ENCODE measurements at regions not wholly inside any gene's neighbourhood (a gene's known extent, or its start where the extent isn't known, plus 50 kb on each side); places are given as distances from the start of the nearest gene placed in this dataset.

DNA sequence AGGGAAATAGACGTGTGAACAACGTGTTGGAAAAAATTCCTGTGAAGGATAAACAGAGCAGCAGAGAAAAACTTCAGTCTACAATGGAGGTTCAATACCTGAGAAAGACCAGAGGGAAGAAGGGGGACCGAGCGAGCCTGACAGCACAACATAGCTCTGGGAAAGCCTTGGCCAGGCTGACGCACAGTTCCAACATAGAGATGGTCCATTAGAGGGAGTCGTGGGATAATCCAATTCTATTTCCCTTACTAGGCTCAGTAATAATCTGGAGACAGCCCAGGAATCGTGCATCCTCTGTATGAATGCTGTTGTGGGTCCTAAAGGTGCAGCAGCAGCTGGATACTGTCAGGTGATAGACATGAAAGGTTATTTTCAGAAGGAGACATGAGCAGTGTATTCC is 370.8 kb upstream of the BTBD3 start:
- H3K27ac ChIP-seq (ENCODE audit: low read depth, low read length): no peak overlapping the region
- no peaks in the 10 kb centered on the region for H3K27me3 ChIP-seq (ENCODE audit: control insufficient read depth, insufficient read depth, low read length)
- peaks cover 8% of the 10 kb centered on the region for H3K4me1 ChIP-seq (ENCODE audit: control insufficient read depth, insufficient read depth, low read length)
- no peak overlapping the region for H3K9ac ChIP-seq (ENCODE audit: low read depth, low read length)
- no peaks in the 10 kb centered on the region for H3K9me3 ChIP-seq (ENCODE audit: control insufficient read depth, insufficient read depth, low read length)
- no peaks in the 10 kb centered on the region for H3K36me3 ChIP-seq (ENCODE audit: control insufficient read depth, insufficient read depth, low read length)
- no peak overlapping the region for H3K4me3 ChIP-seq (ENCODE audit: low read depth, low read length)

DNA sequence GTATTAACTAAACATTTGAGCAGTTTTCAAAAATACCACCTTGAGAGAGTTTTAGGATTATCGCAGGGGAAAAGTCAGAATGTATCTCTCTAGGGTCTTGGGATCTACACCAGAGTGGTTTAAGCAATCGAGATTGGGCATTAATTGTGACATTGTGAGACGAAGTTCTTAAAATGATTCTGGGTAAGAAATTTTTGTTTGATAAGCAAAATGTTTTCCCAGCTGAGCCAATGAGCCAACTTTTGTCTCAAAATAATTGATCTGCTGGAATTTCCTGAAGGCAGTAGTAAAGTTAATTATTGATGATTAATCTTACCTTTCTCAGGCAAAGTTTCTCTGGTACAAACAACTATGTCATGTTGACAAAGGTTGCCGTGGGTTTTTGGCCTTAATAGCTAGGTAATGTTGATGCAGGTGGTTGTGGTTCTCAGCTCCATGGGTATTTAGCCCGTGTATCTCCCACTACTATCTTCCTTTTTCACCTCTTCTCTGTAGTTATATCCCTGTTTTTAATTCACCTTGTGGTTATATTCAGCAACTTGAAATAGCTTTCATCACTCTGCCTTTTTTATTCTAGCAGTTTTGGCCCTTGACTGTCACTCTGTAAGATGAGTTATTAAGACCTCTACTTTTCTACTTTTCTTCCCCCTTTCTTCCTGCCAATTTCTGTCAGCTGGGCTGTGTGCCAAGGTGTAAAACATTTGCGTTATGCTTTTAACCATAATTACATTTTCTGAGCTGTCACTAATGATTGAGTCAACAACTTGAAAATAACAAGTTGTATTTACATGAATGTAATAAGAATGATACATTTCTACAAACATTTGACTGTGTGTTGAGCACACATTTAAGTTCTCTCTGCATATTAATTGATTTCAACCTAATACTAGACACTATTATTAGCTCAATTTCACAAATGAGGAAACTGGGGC is 368.3 kb upstream of the BTBD3 start:
- H3K9ac ChIP-seq (ENCODE audit: low read depth, low read length): no peak overlapping the region
- no peaks in the 10 kb centered on the region for H3K9me3 ChIP-seq (ENCODE audit: control insufficient read depth, insufficient read depth, low read length)
- no peaks in the 10 kb centered on the region for H3K36me3 ChIP-seq (ENCODE audit: control insufficient read depth, insufficient read depth, low read length)
- H3K27me3 ChIP-seq (ENCODE audit: control insufficient read depth, insufficient read depth, low read length): no peaks in the 10 kb centered on the region
- H3K4me3 ChIP-seq (ENCODE audit: low read depth, low read length): no peak overlapping the region
- H3K4me1 ChIP-seq (ENCODE audit: control insufficient read depth, insufficient read depth, low read length): no peaks in the 10 kb centered on the region
- no peak overlapping the region for H3K27ac ChIP-seq (ENCODE audit: low read depth, low read length)

DNA sequence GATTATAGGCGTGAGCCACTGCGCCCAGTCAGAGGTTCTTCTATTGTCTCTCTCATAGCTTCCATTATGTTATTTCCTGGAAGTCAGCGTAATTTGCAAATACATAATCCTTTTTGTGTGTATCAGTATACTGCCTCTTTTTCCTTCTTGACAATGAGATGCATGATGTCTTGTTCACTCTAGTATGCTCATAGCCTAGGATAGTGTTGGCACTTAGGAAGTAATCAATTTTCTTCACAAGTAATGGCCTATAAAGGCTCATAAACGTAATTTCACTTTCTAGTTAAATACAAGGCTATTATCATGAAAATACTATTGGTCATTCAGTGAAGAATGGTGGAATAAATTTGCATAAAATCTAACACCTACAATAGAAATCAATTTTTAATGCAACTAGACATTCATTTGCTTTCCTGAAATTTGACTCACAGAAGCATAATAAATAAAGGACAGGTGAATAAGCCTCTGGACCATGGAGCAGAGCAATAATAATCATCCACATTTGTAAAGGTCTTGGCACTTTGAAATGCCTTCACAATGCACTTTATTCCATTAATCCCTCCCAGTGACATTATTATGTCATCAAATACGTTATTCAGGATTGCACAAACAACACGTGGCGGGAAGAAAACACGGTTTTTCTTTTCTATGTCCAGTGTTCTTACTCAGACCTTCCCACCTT is 366.9 kb upstream of the BTBD3 start:
- Histone ChIP-seq H3K9ac (ENCODE audit: low read depth, low read length) (no peak overlapping the region), H3K4me1 (ENCODE audit: control insufficient read depth, insufficient read depth, low read length) (no peaks in the 10 kb centered on the region), H3K4me3 (ENCODE audit: low read depth, low read length) (no peak overlapping the region), H3K27ac (ENCODE audit: low read depth, low read length) (no peak overlapping the region), H3K27me3 (ENCODE audit: control insufficient read depth, insufficient read depth, low read length) (no peaks in the 10 kb centered on the region), H3K36me3 (ENCODE audit: control insufficient read depth, insufficient read depth, low read length) (no peaks in the 10 kb centered on the region), H3K9me3 (ENCODE audit: control insufficient read depth, insufficient read depth, low read length) (no peaks in the 10 kb centered on the region)

DNA sequence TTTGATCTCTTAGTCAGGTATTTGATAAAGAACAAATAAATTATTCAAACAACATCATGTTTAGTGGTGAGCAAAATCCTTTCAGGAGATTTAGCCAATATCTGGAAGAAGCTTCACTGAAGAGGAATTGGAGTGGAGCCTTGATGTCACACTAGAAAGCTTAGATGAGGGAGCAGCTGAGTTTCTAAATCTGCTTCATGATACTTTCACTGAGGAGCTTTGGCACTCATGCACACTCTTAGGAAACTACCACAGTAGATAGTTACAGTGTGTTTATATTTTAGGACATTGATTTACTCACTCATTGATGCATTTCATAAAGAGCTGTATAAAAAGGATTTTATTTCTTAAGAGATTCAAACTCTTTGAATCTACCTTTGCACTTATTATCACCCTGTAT is 366.2 kb upstream of the BTBD3 start:
- no peak overlapping the region for H3K4me3 ChIP-seq (ENCODE audit: low read depth, low read length)
- H3K9ac ChIP-seq (ENCODE audit: low read depth, low read length): no peak overlapping the region
- no peaks in the 10 kb centered on the region for H3K36me3 ChIP-seq (ENCODE audit: control insufficient read depth, insufficient read depth, low read length)
- no peaks in the 10 kb centered on the region for H3K27me3 ChIP-seq (ENCODE audit: control insufficient read depth, insufficient read depth, low read length)
- H3K4me1 ChIP-seq (ENCODE audit: control insufficient read depth, insufficient read depth, low read length): no peaks in the 10 kb centered on the region
- H3K27ac ChIP-seq (ENCODE audit: low read depth, low read length): no peak overlapping the region
- H3K9me3 ChIP-seq (ENCODE audit: control insufficient read depth, insufficient read depth, low read length): no peaks in the 10 kb centered on the region

DNA sequence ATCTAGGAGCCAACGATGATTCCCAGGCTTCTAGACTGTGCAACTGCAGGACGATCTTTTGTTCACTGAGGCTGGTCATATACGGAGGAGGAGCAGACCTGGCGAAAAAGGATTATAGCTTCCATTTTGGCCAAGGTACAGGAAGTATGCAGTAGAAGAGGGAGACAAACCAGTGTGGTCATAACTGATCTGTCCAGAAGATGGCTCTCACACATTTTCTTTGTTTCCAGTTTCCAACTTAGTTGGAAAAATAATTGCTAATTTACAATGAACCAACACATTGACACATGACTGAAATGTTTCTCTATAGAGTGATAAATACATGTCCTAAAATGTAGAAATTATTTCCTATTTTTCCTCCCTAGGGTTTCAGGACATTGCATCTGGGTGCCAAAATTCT is 364.1 kb upstream of the BTBD3 start:
- Histone ChIP-seq H3K36me3 (ENCODE audit: control insufficient read depth, insufficient read depth, low read length) (no peaks in the 10 kb centered on the region), H3K9ac (ENCODE audit: low read depth, low read length) (no peak overlapping the region), H3K27me3 (ENCODE audit: control insufficient read depth, insufficient read depth, low read length) (no peaks in the 10 kb centered on the region), H3K27ac (ENCODE audit: low read depth, low read length) (no peak overlapping the region), H3K9me3 (ENCODE audit: control insufficient read depth, insufficient read depth, low read length) (no peaks in the 10 kb centered on the region), H3K4me3 (ENCODE audit: low read depth, low read length) (no peak overlapping the region), H3K4me1 (ENCODE audit: control insufficient read depth, insufficient read depth, low read length) (no peaks in the 10 kb centered on the region)

DNA sequence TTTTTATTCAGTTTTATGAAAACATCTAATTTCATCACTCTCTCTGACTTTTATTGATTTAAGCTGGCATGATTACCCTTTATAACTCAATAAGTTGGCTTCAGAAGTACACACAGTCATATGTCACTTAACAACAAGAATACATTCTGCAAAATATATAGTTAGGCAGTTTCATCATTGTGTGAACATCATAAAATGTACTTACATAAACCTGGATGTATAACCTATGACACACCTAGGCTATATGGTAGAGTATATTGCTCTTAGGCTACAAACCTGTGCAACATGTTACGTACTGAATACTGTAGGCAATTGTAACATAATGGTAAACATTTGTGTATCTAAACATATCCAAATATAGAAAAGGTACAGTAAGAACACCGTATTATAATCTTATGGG is 362.2 kb upstream of the BTBD3 start:
- Histone ChIP-seq H3K27me3 (ENCODE audit: control insufficient read depth, insufficient read depth, low read length) (no peaks in the 10 kb centered on the region), H3K4me1 (ENCODE audit: control insufficient read depth, insufficient read depth, low read length) (no peaks in the 10 kb centered on the region), H3K36me3 (ENCODE audit: control insufficient read depth, insufficient read depth, low read length) (no peaks in the 10 kb centered on the region), H3K9me3 (ENCODE audit: control insufficient read depth, insufficient read depth, low read length) (no peaks in the 10 kb centered on the region), H3K27ac (ENCODE audit: low read depth, low read length) (no peak overlapping the region), H3K4me3 (ENCODE audit: low read depth, low read length) (no peak overlapping the region), H3K9ac (ENCODE audit: low read depth, low read length) (no peak overlapping the region)

DNA sequence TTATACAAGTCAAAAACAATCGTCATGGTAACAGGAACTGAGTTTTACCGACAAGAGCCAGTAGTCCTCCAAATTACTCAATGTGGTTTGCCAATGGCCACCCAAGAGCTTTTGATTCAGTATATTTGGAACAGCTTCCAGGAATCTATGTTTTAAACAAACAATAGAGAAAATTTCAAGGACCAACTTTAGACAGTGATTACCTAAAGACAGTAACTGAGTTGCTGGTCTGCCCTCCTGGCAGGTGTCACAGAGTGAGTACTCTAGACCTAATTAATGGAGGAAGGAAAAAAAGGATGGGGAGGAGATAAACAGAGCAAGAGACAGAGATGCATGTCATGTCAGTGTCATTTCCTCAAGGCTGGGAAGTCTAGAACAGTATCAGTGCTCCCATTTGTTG is 361.3 kb upstream of the BTBD3 start:
- Histone ChIP-seq H3K27ac (ENCODE audit: low read depth, low read length) (no peak overlapping the region), H3K27me3 (ENCODE audit: control insufficient read depth, insufficient read depth, low read length) (no peaks in the 10 kb centered on the region), H3K9ac (ENCODE audit: low read depth, low read length) (no peak overlapping the region), H3K4me1 (ENCODE audit: control insufficient read depth, insufficient read depth, low read length) (no peaks in the 10 kb centered on the region), H3K36me3 (ENCODE audit: control insufficient read depth, insufficient read depth, low read length) (no peaks in the 10 kb centered on the region), H3K4me3 (ENCODE audit: low read depth, low read length) (no peak overlapping the region), H3K9me3 (ENCODE audit: control insufficient read depth, insufficient read depth, low read length) (no peaks in the 10 kb centered on the region)

DNA sequence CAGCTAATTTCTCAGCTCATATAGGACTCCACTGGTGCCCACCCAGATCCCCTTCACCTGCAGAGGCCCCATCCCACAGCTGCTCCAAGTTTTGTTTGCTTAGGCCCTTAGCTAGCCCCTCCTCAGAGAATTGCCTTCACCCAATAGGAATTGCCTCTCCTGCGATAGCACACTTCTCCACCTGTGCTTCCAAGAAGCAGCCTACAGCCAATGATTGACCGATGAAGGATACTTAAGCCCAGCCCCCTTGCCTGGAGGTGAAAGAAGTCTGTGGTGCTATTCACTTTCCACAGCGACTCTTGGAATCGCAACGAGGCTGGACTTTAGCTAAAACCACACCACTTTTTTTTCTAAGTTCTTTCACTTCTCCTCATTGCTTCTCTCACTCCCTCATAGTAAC is 353.2 kb upstream of the BTBD3 start:
- Histone ChIP-seq H3K9me3 (ENCODE audit: control insufficient read depth, insufficient read depth, low read length) (no peaks in the 10 kb centered on the region), H3K9ac (ENCODE audit: low read depth, low read length) (no peak overlapping the region), H3K27ac (ENCODE audit: low read depth, low read length) (no peak overlapping the region), H3K36me3 (ENCODE audit: control insufficient read depth, insufficient read depth, low read length) (no peaks in the 10 kb centered on the region), H3K27me3 (ENCODE audit: control insufficient read depth, insufficient read depth, low read length) (no peaks in the 10 kb centered on the region), H3K4me3 (ENCODE audit: low read depth, low read length) (no peak overlapping the region), H3K4me1 (ENCODE audit: control insufficient read depth, insufficient read depth, low read length) (no peaks in the 10 kb centered on the region)

DNA sequence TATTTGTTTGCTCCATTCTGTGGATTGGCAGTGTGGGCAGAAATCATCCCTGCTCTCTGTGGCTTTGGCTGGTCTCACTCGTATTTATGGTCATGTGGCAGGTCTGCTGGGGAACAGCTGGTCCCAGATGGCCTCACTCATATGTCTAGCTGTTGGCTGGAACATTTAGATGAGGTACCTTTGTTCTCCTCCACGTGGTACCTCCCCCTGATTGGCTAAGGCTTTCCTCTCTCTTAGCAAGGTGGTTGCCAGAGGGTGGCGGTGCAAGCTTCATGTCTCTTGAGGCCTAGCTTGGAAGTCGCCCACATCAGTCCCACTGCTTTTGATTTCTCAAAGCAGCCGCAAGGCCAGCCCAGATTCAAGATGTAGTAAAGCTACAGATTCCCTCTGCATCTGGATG is 348.5 kb upstream of the BTBD3 start:
- no peaks in the 10 kb centered on the region for H3K27me3 ChIP-seq (ENCODE audit: control insufficient read depth, insufficient read depth, low read length)
- no peak overlapping the region for H3K4me3 ChIP-seq (ENCODE audit: low read depth, low read length)
- no peaks in the 10 kb centered on the region for H3K9me3 ChIP-seq (ENCODE audit: control insufficient read depth, insufficient read depth, low read length)
- no peaks in the 10 kb centered on the region for H3K4me1 ChIP-seq (ENCODE audit: control insufficient read depth, insufficient read depth, low read length)
- H3K27ac ChIP-seq (ENCODE audit: low read depth, low read length): no peak overlapping the region
- no peaks in the 10 kb centered on the region for H3K36me3 ChIP-seq (ENCODE audit: control insufficient read depth, insufficient read depth, low read length)
- no peak overlapping the region for H3K9ac ChIP-seq (ENCODE audit: low read depth, low read length)

DNA sequence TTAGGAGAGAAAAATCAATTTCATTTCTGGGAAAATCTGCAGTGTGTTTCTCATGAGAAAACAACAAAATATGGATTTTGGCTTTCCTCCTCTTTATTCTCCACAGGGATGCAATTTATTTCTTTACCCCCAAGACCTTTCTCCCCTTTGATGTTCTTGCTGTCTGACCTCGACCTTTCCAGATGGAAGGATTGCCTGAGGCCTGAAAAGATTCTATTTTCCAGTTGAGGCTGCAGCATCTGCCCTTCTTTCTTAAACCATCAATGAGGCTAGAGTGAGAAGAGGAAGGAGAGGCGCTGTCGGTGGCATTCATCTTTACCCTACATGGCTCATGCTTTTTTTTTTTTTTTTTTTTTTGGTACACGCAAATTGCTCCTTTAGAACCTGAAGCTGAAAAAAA is 344.2 kb upstream of the BTBD3 start:
- Histone ChIP-seq H3K9me3 (ENCODE audit: control insufficient read depth, insufficient read depth, low read length) (no peaks in the 10 kb centered on the region), H3K9ac (ENCODE audit: low read depth, low read length) (no peak overlapping the region), H3K4me1 (ENCODE audit: control insufficient read depth, insufficient read depth, low read length) (no peaks in the 10 kb centered on the region), H3K4me3 (ENCODE audit: low read depth, low read length) (no peak overlapping the region), H3K27me3 (ENCODE audit: control insufficient read depth, insufficient read depth, low read length) (no peaks in the 10 kb centered on the region), H3K27ac (ENCODE audit: low read depth, low read length) (no peak overlapping the region), H3K36me3 (ENCODE audit: control insufficient read depth, insufficient read depth, low read length) (no peaks in the 10 kb centered on the region)

DNA sequence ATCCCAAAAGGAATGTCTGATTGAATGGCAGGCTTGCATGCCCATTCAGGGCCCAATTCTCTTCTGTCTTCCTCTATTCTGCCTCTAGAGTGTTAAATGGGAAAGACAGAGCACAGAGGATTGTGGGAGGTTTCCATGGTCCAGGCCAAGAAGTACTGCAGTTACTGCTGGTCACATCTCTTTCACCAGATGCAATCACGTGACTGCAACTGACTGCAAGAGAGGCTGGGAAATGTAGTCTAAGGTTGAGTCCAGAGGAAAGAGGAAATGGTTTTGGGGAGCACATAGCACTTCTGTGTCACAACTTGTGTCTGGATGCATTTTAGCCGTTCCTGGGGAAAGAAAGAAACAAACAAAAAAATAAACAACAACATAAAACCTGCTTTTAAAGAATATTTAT is 336.4 kb upstream of the BTBD3 start:
- H3K4me1 ChIP-seq (ENCODE audit: control insufficient read depth, insufficient read depth, low read length): no peaks in the 10 kb centered on the region
- H3K27me3 ChIP-seq (ENCODE audit: control insufficient read depth, insufficient read depth, low read length): no peaks in the 10 kb centered on the region
- H3K9me3 ChIP-seq (ENCODE audit: control insufficient read depth, insufficient read depth, low read length): no peaks in the 10 kb centered on the region
- H3K4me3 ChIP-seq (ENCODE audit: low read depth, low read length): no peak overlapping the region
- H3K9ac ChIP-seq (ENCODE audit: low read depth, low read length): no peak overlapping the region
- no peak overlapping the region for H3K27ac ChIP-seq (ENCODE audit: low read depth, low read length)
- no peaks in the 10 kb centered on the region for H3K36me3 ChIP-seq (ENCODE audit: control insufficient read depth, insufficient read depth, low read length)

Data from HUES48 (cell line).